ENCODE measurements at regions not wholly inside any gene's neighbourhood (a gene's known extent, or its start where the extent isn't known, plus 50 kb on each side); places are given as distances from the start of the nearest gene placed in this dataset.

GRCh38 chr6:121730616-121731015 is 295.2 kb downstream of the GJA1 start:
- Histone ChIP-seq H2AFZ (ENCODE audit: low read length) (no peak overlapping the region), H3K4me3 (ENCODE audit: low read depth, low read length, poor library complexity, severe bottlenecking) (no peak overlapping the region), H3K27ac (ENCODE audit: low read depth, low read length, poor library complexity, severe bottlenecking) (no peak overlapping the region), H4K20me1 (ENCODE audit: insufficient read depth, low read length) (no peaks in the 10 kb centered on the region), H3K27me3 (ENCODE audit: insufficient read depth, low read length) (no peaks in the 10 kb centered on the region), H3K79me2 (ENCODE audit: insufficient read depth, low read length) (no peaks in the 10 kb centered on the region), H3K9ac (ENCODE audit: low read length) (no peak overlapping the region), H3K9me3 (ENCODE audit: low read length) (no peaks in the 10 kb centered on the region), H3F3A (ENCODE audit: insufficient read depth, low read length) (no peaks in the 10 kb centered on the region), H3K4me2 (ENCODE audit: low read length) (no peak overlapping the region), H3K36me3 (ENCODE audit: insufficient read depth, low read length) (no peaks in the 10 kb centered on the region), H3K9me2 (ENCODE audit: low read depth, low read length) (no peaks in the 10 kb centered on the region), H3K4me1 (ENCODE audit: insufficient read depth, low read length, severe bottlenecking) (no peaks in the 10 kb centered on the region)
- TF ChIP-seq EZH2 (IDR thresholded peaks at IDR 0.05; ENCODE audit: borderline replicate concordance, low read length) (no peak), CTCF (IDR thresholded peaks at IDR 0.05; ENCODE audit: low read length) (no peak)

GRCh38 chr6:121731381-121731780 is 295.9 kb downstream of the GJA1 start:
- Histone ChIP-seq H3K27ac (ENCODE audit: low read depth, low read length, poor library complexity, severe bottlenecking) (no peak overlapping the region), H3K79me2 (ENCODE audit: insufficient read depth, low read length) (no peaks in the 10 kb centered on the region), H3K36me3 (ENCODE audit: insufficient read depth, low read length) (no peaks in the 10 kb centered on the region), H3K4me3 (ENCODE audit: low read depth, low read length, poor library complexity, severe bottlenecking) (no peak overlapping the region), H3K9ac (ENCODE audit: low read length) (no peak overlapping the region), H3K27me3 (ENCODE audit: insufficient read depth, low read length) (no peaks in the 10 kb centered on the region), H3K4me1 (ENCODE audit: insufficient read depth, low read length, severe bottlenecking) (no peaks in the 10 kb centered on the region), H3K9me2 (ENCODE audit: low read depth, low read length) (no peaks in the 10 kb centered on the region), H3F3A (ENCODE audit: insufficient read depth, low read length) (no peaks in the 10 kb centered on the region), H3K4me2 (ENCODE audit: low read length) (no peak overlapping the region), H2AFZ (ENCODE audit: low read length) (no peak overlapping the region), H3K9me3 (ENCODE audit: low read length) (no peaks in the 10 kb centered on the region), H4K20me1 (ENCODE audit: insufficient read depth, low read length) (no peaks in the 10 kb centered on the region)
- TF ChIP-seq EZH2 (IDR thresholded peaks at IDR 0.05; ENCODE audit: borderline replicate concordance, low read length) (no peak), CTCF (IDR thresholded peaks at IDR 0.05; ENCODE audit: low read length) (no peak)

GRCh38 chr6:121732641-121733040 is 297.2 kb downstream of the GJA1 start:
- H3K36me3 ChIP-seq (ENCODE audit: insufficient read depth, low read length), result no peaks in the 10 kb centered on the region
- no peaks in the 10 kb centered on the region for H4K20me1 ChIP-seq (ENCODE audit: insufficient read depth, low read length)
- no peaks in the 10 kb centered on the region for H3F3A ChIP-seq (ENCODE audit: insufficient read depth, low read length)
- no peak overlapping the region for H3K9ac ChIP-seq (ENCODE audit: low read length)
- no peak overlapping the region for H2AFZ ChIP-seq (ENCODE audit: low read length)
- H3K4me3 ChIP-seq (ENCODE audit: low read depth, low read length, poor library complexity, severe bottlenecking), result no peak overlapping the region
- H3K27me3 ChIP-seq (ENCODE audit: insufficient read depth, low read length), result no peaks in the 10 kb centered on the region
- no peak overlapping the region for H3K27ac ChIP-seq (ENCODE audit: low read depth, low read length, poor library complexity, severe bottlenecking)
- no peaks in the 10 kb centered on the region for H3K4me1 ChIP-seq (ENCODE audit: insufficient read depth, low read length, severe bottlenecking)
- no peak for TF ChIP-seq CTCF (IDR thresholded peaks at IDR 0.05; ENCODE audit: low read length)
- no peak for TF ChIP-seq EZH2 (IDR thresholded peaks at IDR 0.05; ENCODE audit: borderline replicate concordance, low read length)
- H3K79me2 ChIP-seq (ENCODE audit: insufficient read depth, low read length), result no peaks in the 10 kb centered on the region
- H3K4me2 ChIP-seq (ENCODE audit: low read length), result no peak overlapping the region
- H3K9me2 ChIP-seq (ENCODE audit: low read depth, low read length), result no peaks in the 10 kb centered on the region
- H3K9me3 ChIP-seq (ENCODE audit: low read length), result no peaks in the 10 kb centered on the region

Data from OCI-LY1 (cell line).